ENCODE measurements at regions not wholly inside any gene's neighbourhood (a gene's known extent, or its start where the extent isn't known, plus 50 kb on each side); places are given as distances from the start of the nearest gene placed in this dataset.
A peak's percentile ranks its signal among the peaks of the same experiment; 100 is the strongest.

GRCh38 chr5:103452666-103453065 lies 109.9 kb downstream of the NUDT12 start:
- no peak overlapping the region for H3K27ac Mint-ChIP-seq
- peaks cover 0 to 5% (median 0%) of the 10 kb centered on the region in 7 donors for H3K9me3 Mint-ChIP-seq
- DNase-seq (no peak), ATAC-seq (ENCODE audit: low read depth in 2 of 2) (no peak)
- H3K4me3 Mint-ChIP-seq: no peak overlapping the region
- no peaks in the 10 kb centered on the region for H3K4me1 Mint-ChIP-seq
- H3K27me3 Mint-ChIP-seq: peaks cover 0 to 9% (median 5%) of the 10 kb centered on the region in 3 donors
- H3K36me3 Mint-ChIP-seq: no peaks in the 10 kb centered on the region

- ATAC-seq (ENCODE audit: low read depth in 2 of 2) (no peak), DNase-seq (no peak)
- no peak overlapping the region for H3K27ac Mint-ChIP-seq
- no peaks in the 10 kb centered on the region for H3K36me3 Mint-ChIP-seq
- no peak overlapping the region for H3K4me3 Mint-ChIP-seq
- peaks cover 0 to 9% (median 5%) of the 10 kb centered on the region in 3 donors for H3K27me3 Mint-ChIP-seq
- H3K9me3 Mint-ChIP-seq: peaks cover 0 to 5% (median 0%) of the 10 kb centered on the region in 7 donors
- no peaks in the 10 kb centered on the region for H3K4me1 Mint-ChIP-seq
Observed at GRCh38 chr5:103452089-103452488, 110.5 kb downstream of the NUDT12 start.

- no peak for ATAC-seq (ENCODE audit: low read depth in 2 of 2)
Observed at GRCh38 chr5:103451261-103451660, 111.3 kb downstream of the NUDT12 start.

GRCh38 chr5:103450333-103451061 lies 112.1 kb downstream of the NUDT12 start:
- H3K27ac Mint-ChIP-seq: no peak overlapping the region
- no peak overlapping the region for H3K4me3 Mint-ChIP-seq
- H3K4me1 Mint-ChIP-seq: no peaks in the 10 kb centered on the region
- no peaks in the 10 kb centered on the region for H3K36me3 Mint-ChIP-seq
- DNase-seq (no peak), ATAC-seq (ENCODE audit: low read depth in 2 of 2) (no peak)
- no peaks in the 10 kb centered on the region for H3K9me3 Mint-ChIP-seq
- H3K27me3 Mint-ChIP-seq: peaks cover 0 to 9% (median 0%) of the 10 kb centered on the region in 3 donors

More at GRCh38 chr5:103451261-103451660, 111.3 kb downstream of the NUDT12 start:
- no peaks in the 10 kb centered on the region for H3K36me3 Mint-ChIP-seq
- peaks cover 0 to 9% (median 0%) of the 10 kb centered on the region in 3 donors for H3K27me3 Mint-ChIP-seq
- no peak overlapping the region for H3K27ac Mint-ChIP-seq
- no peak overlapping the region for H3K4me3 Mint-ChIP-seq
- no peaks in the 10 kb centered on the region for H3K9me3 Mint-ChIP-seq
- no peaks in the 10 kb centered on the region for H3K4me1 Mint-ChIP-seq
- DNase-seq: no peak

GRCh38 chr5:103446813-103447212 lies 115.8 kb downstream of the NUDT12 start:
- DNase-seq (no peak), ATAC-seq (ENCODE audit: low read depth in 2 of 2) (no peak)
- Mint-ChIP-seq H3K27me3 (no peaks in the 10 kb centered on the region), H3K4me3 (no peak overlapping the region), H3K36me3 (no peaks in the 10 kb centered on the region), H3K27ac (no peak overlapping the region), H3K9me3 (no peaks in the 10 kb centered on the region), H3K4me1 (peaks cover 0 to 5% (median 0%) of the 10 kb centered on the region in 3 donors)

- ATAC-seq (ENCODE audit: low read depth in 2 of 2) (no peak), DNase-seq (no peak)
- Mint-ChIP-seq H3K4me3 (no peak overlapping the region), H3K4me1 (peaks cover 0 to 5% (median 0%) of the 10 kb centered on the region in 3 donors), H3K9me3 (peaks cover 0 to 6% (median 4%) of the 10 kb centered on the region in 7 donors), H3K27ac (no peak overlapping the region), H3K27me3 (no peaks in the 10 kb centered on the region), H3K36me3 (peaks cover 0 to 7% of the 10 kb centered on the region in 2 donors)
Observed at GRCh38 chr5:103445426-103446035, 117.1 kb downstream of the NUDT12 start.

- peaks cover 0 to 5% (median 0%) of the 10 kb centered on the region in 3 donors for H3K4me1 Mint-ChIP-seq
- DNase-seq: no peak
- no peak for ATAC-seq (ENCODE audit: low read depth in 2 of 2)
- H3K27me3 Mint-ChIP-seq: no peaks in the 10 kb centered on the region
- peaks cover 5 to 17% (median 9%) of the 10 kb centered on the region in 7 donors for H3K9me3 Mint-ChIP-seq
- H3K36me3 Mint-ChIP-seq: peaks cover 0 to 7% of the 10 kb centered on the region in 2 donors
- no peak overlapping the region for H3K4me3 Mint-ChIP-seq
- H3K27ac Mint-ChIP-seq: no peak overlapping the region
Observed at GRCh38 chr5:103444333-103445038, 118.1 kb downstream of the NUDT12 start.

- DNase-seq (no peak), ATAC-seq (ENCODE audit: low read depth in 2 of 2) (no peak)
- Mint-ChIP-seq H3K27me3 (no peaks in the 10 kb centered on the region), H3K4me3 (peak overlapping the region in 1 of 8 donors; percentile 31), H3K9me3 (peaks cover 8 to 34% (median 19%) of the 10 kb centered on the region in 7 donors), H3K4me1 (peaks cover 0 to 5% (median 0%) of the 10 kb centered on the region in 3 donors), H3K36me3 (peaks cover 0 to 7% of the 10 kb centered on the region in 2 donors), H3K27ac (no peak overlapping the region)
Observed at GRCh38 chr5:103442750-103443149, 119.8 kb downstream of the NUDT12 start.

GRCh38 chr5:103441523-103441922 lies 121.1 kb downstream of the NUDT12 start:
- Mint-ChIP-seq H3K36me3 (peaks cover 0 to 7% of the 10 kb centered on the region in 2 donors), H3K27me3 (no peaks in the 10 kb centered on the region), H3K27ac (no peak overlapping the region), H3K4me3 (no peak overlapping the region), H3K4me1 (peaks cover 0 to 5% (median 0%) of the 10 kb centered on the region in 3 donors), H3K9me3 (peaks cover 8 to 36% (median 19%) of the 10 kb centered on the region in 7 donors)
- ATAC-seq (ENCODE audit: low read depth in 2 of 2) (no peak), DNase-seq (no peak)

GRCh38 chr5:103439007-103439406 lies 123.6 kb downstream of the NUDT12 start:
- Mint-ChIP-seq H3K27ac (peak overlapping the region in 1 of 6 donors; percentile 31), H3K36me3 (peaks cover 0 to 7% of the 10 kb centered on the region in 2 donors), H3K9me3 (peaks cover 8 to 36% (median 19%) of the 10 kb centered on the region in 7 donors), H3K4me1 (no peaks in the 10 kb centered on the region), H3K4me3 (no peak overlapping the region), H3K27me3 (no peaks in the 10 kb centered on the region)
- ATAC-seq (ENCODE audit: low read depth in 2 of 2) (no peak), DNase-seq (no peak)

- Mint-ChIP-seq H3K4me3 (no peak overlapping the region), H3K36me3 (peaks cover 0 to 7% of the 10 kb centered on the region in 2 donors), H3K27ac (no peak overlapping the region), H3K9me3 (peaks cover 8 to 36% (median 19%) of the 10 kb centered on the region in 7 donors), H3K4me1 (no peaks in the 10 kb centered on the region), H3K27me3 (no peaks in the 10 kb centered on the region)
- DNase-seq (no peak), ATAC-seq (ENCODE audit: low read depth in 2 of 2) (no peak)
Observed at GRCh38 chr5:103436656-103437055, 125.9 kb downstream of the NUDT12 start.

GRCh38 chr5:103436112-103436511 lies 126.5 kb downstream of the NUDT12 start:
- Mint-ChIP-seq H3K27me3 (no peaks in the 10 kb centered on the region), H3K27ac (no peak overlapping the region), H3K36me3 (peaks cover 0 to 6% of the 10 kb centered on the region in 2 donors), H3K4me1 (no peaks in the 10 kb centered on the region), H3K9me3 (peaks cover 8 to 36% (median 19%) of the 10 kb centered on the region in 7 donors), H3K4me3 (no peak overlapping the region)
- DNase-seq: no peak
- no peak for ATAC-seq (ENCODE audit: low read depth in 2 of 2)

- Mint-ChIP-seq H3K27ac (no peak overlapping the region), H3K27me3 (no peaks in the 10 kb centered on the region), H3K4me3 (no peak overlapping the region), H3K9me3 (peaks cover 2 to 28% (median 18%) of the 10 kb centered on the region in 7 donors), H3K36me3 (no peaks in the 10 kb centered on the region), H3K4me1 (no peaks in the 10 kb centered on the region)
- ATAC-seq (ENCODE audit: low read depth in 2 of 2) (no peak), DNase-seq (no peak)
Observed at GRCh38 chr5:103435136-103435889, 127.3 kb downstream of the NUDT12 start.

Measured in naive B cell (primary cell).